ENCODE measurements at regions not wholly inside any gene's neighbourhood (a gene's known extent, or its start where the extent isn't known, plus 50 kb on each side); places are given as distances from the start of the nearest gene placed in this dataset.

DNA sequence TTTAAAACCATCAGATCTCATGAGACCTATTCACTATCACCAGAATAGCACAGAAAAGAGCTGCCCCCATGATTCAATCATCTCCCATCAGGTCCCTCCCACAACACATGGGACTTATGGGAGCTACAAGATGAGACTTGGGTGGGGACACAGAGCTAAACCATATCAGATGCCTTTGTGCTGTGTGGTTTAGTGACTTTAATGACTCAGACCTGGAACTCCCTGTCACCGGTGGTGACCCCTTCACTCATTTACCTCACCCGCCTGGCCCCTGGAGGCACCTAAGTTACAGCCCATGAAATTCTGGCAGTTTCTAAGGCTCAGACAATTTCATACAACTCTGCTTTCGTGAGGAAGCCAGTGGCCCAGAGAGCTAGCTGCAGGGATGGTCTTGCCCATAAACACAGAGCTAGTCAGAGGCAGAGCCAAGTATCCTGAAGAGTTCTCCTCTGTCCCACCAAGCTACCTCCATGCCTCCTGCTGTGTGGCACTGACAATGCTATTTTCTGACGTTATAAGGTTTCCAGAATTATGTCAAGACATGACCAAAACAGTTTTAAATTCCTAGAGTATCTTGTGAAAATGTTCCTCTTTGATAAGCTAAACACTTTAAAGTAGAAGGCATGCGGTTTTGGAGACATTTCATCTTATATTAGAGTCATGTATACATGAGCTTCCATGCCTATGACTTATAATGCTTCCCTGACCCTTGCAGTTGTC lies 231.1 kb upstream of the IL12A start:
- peaks cover 17 to 31% of the 10 kb centered on the region in 2 experiments for H3K4me1 ChIP-seq (ENCODE audit: control insufficient read depth in 1 of 2, insufficient read depth in 2 of 2, low read length in 2 of 2)
- H3K27me3 ChIP-seq (ENCODE audit: insufficient read depth, low read length): no peaks in the 10 kb centered on the region
- intact Hi-C loops (cut with micrococcal nuclease): no loop called here
- H3K27ac ChIP-seq (ENCODE audit: low read depth, low read length): no peak overlapping the region
- 0 out of 4 replicates have a peak, but pooled peaks cover 0 to 4% of the 10 kb centered on the region in 2 experiments for H3K9me3 ChIP-seq (ENCODE audit: control insufficient read depth in 1 of 2, insufficient read depth in 1 of 2, low read depth in 1 of 2, low read length in 2 of 2)
- ChIA-PET RAD21 (ENCODE audit: low non-redundant PET in 1 of 2, low total read pairs in 2 of 2, uncharacterized antibody in 2 of 2, unreplicated experiment in 2 of 2) (no interaction called here), POLR2A (interaction anchor here (0.7 kb wide), 1 partner anchor 9 kb away, joined by 3 read pairs; no protein-coding TSS in a partner anchor), CTCF (no interaction called here)
- H3K4me3 ChIP-seq (replicated peaks in 1 of 2; ENCODE audit: low read depth in 1 of 2, low read length in 2 of 2): no peak overlapping the region
- H3K79me2 ChIP-seq (ENCODE audit: insufficient read depth, low read length): no peaks in the 10 kb centered on the region
- H4K20me1 ChIP-seq (ENCODE audit: insufficient read depth): no peaks in the 10 kb centered on the region
- TF ChIP-seq SRF (IDR thresholded peaks at IDR 0.05; ENCODE audit: low read depth) (no peak), ZNF274 (IDR thresholded peaks at IDR 0.05; ENCODE audit: low read depth, low read length) (no peak), POLR2A (IDR thresholded peaks at IDR 0.05; ENCODE audit: borderline replicate concordance, extremely low read depth, insufficient read depth, insufficient read length) (no peak), CEBPB (IDR thresholded peaks at IDR 0.05; ENCODE audit: low read depth) (no peak), RAD21 (IDR thresholded peaks at IDR 0.05; ENCODE audit: low read depth) (no peak), JUND (IDR thresholded peaks at IDR 0.05) (no peak), TCF7L2 (IDR thresholded peaks at IDR 0.05; ENCODE audit: borderline replicate concordance, extremely low read depth, insufficient read depth, insufficient read length) (no peak), ELF1 (IDR thresholded peaks at IDR 0.05; ENCODE audit: borderline replicate concordance, low read depth) (no peak), CBX3 (IDR thresholded peaks at IDR 0.05; ENCODE audit: low read depth) (no peak), FOSL1 (IDR thresholded peaks at IDR 0.05; ENCODE audit: low read depth) (no peak), YY1 (IDR thresholded peaks at IDR 0.05; ENCODE audit: extremely low read depth, insufficient replicate concordance, low read depth, low read length) (no peak), EZH2phosphoT487 (IDR thresholded peaks at IDR 0.05; ENCODE audit: borderline replicate concordance) (no peak), ZFX (IDR thresholded peaks at IDR 0.05) (no peak), EZH2 (IDR thresholded peaks at IDR 0.05) (no peak)
- TF ChIP-seq, protein P1, sequence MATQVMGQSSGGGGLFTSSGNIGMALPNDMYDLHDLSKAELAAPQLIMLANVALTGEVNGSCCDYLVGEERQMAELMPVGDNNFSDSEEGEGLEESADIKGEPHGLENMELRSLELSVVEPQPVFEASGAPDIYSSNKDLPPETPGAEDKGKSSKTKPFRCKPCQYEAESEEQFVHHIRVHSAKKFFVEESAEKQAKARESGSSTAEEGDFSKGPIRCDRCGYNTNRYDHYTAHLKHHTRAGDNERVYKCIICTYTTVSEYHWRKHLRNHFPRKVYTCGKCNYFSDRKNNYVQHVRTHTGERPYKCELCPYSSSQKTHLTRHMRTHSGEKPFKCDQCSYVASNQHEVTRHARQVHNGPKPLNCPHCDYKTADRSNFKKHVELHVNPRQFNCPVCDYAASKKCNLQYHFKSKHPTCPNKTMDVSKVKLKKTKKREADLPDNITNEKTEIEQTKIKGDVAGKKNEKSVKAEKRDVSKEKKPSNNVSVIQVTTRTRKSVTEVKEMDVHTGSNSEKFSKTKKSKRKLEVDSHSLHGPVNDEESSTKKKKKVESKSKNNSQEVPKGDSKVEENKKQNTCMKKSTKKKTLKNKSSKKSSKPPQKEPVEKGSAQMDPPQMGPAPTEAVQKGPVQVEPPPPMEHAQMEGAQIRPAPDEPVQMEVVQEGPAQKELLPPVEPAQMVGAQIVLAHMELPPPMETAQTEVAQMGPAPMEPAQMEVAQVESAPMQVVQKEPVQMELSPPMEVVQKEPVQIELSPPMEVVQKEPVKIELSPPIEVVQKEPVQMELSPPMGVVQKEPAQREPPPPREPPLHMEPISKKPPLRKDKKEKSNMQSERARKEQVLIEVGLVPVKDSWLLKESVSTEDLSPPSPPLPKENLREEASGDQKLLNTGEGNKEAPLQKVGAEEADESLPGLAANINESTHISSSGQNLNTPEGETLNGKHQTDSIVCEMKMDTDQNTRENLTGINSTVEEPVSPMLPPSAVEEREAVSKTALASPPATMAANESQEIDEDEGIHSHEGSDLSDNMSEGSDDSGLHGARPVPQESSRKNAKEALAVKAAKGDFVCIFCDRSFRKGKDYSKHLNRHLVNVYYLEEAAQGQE (IDR thresholded peaks at IDR 0.05; ENCODE audit: low read depth): no peak
- TF ChIP-seq, protein P2, sequence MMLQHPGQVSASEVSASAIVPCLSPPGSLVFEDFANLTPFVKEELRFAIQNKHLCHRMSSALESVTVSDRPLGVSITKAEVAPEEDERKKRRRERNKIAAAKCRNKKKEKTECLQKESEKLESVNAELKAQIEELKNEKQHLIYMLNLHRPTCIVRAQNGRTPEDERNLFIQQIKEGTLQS (IDR thresholded peaks at IDR 0.05): no peak
- TF ChIP-seq, protein P3, sequence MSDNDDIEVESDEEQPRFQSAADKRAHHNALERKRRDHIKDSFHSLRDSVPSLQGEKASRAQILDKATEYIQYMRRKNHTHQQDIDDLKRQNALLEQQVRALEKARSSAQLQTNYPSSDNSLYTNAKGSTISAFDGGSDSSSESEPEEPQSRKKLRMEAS (IDR thresholded peaks at IDR 0.05): no peak
- TF ChIP-seq, protein P4, sequence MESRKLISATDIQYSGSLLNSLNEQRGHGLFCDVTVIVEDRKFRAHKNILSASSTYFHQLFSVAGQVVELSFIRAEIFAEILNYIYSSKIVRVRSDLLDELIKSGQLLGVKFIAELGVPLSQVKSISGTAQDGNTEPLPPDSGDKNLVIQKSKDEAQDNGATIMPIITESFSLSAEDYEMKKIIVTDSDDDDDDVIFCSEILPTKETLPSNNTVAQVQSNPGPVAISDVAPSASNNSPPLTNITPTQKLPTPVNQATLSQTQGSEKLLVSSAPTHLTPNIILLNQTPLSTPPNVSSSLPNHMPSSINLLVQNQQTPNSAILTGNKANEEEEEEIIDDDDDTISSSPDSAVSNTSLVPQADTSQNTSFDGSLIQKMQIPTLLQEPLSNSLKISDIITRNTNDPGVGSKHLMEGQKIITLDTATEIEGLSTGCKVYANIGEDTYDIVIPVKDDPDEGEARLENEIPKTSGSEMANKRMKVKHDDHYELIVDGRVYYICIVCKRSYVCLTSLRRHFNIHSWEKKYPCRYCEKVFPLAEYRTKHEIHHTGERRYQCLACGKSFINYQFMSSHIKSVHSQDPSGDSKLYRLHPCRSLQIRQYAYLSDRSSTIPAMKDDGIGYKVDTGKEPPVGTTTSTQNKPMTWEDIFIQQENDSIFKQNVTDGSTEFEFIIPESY (IDR thresholded peaks at IDR 0.05; ENCODE audit: extremely low read depth, insufficient replicate concordance, low read length): no peak
- no peaks in the 10 kb centered on the region for H3K36me3 ChIP-seq (ENCODE audit: control insufficient read depth in 1 of 2, insufficient read depth in 2 of 2, low read length in 2 of 2)
- no peaks in the 10 kb centered on the region for H3K9me2 ChIP-seq (ENCODE audit: insufficient read depth)
- no peak for DNase-seq (ENCODE audit: low read depth, low spot score)
- no peak overlapping the region for H2AFZ ChIP-seq (ENCODE audit: low read depth, low read length, poor library complexity, severe bottlenecking)
- ATAC-seq: peak; percentile 30; the same call in 1 of the 2 replicates
- no peak overlapping the region for H3K9ac ChIP-seq (ENCODE audit: low read length)
- no TSS peak for BruUV-seq (replicated peaks)
- peak overlapping the region; percentile 30 for H3K4me2 ChIP-seq (ENCODE audit: low read length)

All from HCT116 (cell line).